Mucosa of descending colon (tissue), 3 donors: ENCODE measurements at regions not wholly inside any gene's neighbourhood (a gene's known extent, or its start where the extent isn't known, plus 50 kb on each side); places are given as distances from the start of the nearest gene placed in this dataset.

Experiments
- ATAC-seq: fragments of 200-7000 bp; cut with Tn5 transposase; one replicate; pipeline ENCODE4 v1.9.1; 2020; ENCODE audit warnings: mild to moderate bottlenecking, moderate library complexity
- DNase-seq, 3 donors: peaks; one replicate each; pipeline ENCODE4 v3.0.0-alpha.2; 2020
- H3K36me3 ChIP-seq: fragments of 200-600 bp; one replicate; pipeline ENCODE4 v1.8.0; 2021; ENCODE audit warnings: low read depth, mild to moderate bottlenecking
- H3K4me1 ChIP-seq: fragments of 200-600 bp; one replicate; pipeline ENCODE4 v1.8.0; 2021; ENCODE audit warnings: low read depth, mild to moderate bottlenecking
- H3K4me3 ChIP-seq: fragments of 200-600 bp; one replicate; pipeline ENCODE4 v1.8.0; 2021; ENCODE audit warnings: mild to moderate bottlenecking
- H3K9me3 ChIP-seq: fragments of 200-600 bp; one replicate; pipeline ENCODE4 v1.8.0; 2021; ENCODE audit warnings: mild to moderate bottlenecking
- intact Hi-C, 2 donors: fragments of 100-400 bp; cut with DNase I in 1 of 2; cut with micrococcal nuclease in 1 of 2; formaldehyde crosslinking; loops; one replicate each; pipeline versions ENCODE4 v1.11.0 to v1.11.1; 2022; cut with DNase I, micrococcal nuclease
- TF ChIP-seq, protein P1 (sequence below): fragments of 200-600 bp; IDR thresholded peaks from one replicate; pipeline ENCODE4 v1.8.0; 2022; ENCODE audit warnings: antibody characterized with exemption, mild to moderate bottlenecking
- donor health status: DM: no; HTN: no; CAD: no; lungs with moderate emphysema.
- donor health status: DM: no; HTN: no; CAD: no.
- donor health status: DM: no; HTN: yes; CAD: no.

DNA sequence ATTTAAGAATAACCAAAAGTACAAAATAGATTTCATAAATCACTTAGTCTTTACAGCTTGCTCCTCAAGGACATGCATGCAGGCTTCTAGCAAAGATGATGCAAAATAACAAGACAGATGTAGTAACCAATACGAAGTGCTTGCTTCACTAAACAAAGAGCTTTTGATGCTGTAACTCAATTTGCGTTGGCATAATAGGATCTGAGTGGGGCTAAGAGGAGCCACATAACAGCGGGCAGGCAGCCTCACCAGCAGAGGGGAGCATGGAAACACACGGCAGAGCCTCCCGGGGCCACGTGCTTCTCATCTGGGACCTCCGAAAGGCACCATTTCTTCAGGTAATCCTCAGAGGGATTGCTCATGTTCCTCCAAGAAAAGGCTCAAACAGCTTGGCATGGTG is 139.7 kb downstream of the C5orf15 start:
- H3K9me3 ChIP-seq, result no peaks in the 10 kb centered on the region
- TF ChIP-seq, protein P1, sequence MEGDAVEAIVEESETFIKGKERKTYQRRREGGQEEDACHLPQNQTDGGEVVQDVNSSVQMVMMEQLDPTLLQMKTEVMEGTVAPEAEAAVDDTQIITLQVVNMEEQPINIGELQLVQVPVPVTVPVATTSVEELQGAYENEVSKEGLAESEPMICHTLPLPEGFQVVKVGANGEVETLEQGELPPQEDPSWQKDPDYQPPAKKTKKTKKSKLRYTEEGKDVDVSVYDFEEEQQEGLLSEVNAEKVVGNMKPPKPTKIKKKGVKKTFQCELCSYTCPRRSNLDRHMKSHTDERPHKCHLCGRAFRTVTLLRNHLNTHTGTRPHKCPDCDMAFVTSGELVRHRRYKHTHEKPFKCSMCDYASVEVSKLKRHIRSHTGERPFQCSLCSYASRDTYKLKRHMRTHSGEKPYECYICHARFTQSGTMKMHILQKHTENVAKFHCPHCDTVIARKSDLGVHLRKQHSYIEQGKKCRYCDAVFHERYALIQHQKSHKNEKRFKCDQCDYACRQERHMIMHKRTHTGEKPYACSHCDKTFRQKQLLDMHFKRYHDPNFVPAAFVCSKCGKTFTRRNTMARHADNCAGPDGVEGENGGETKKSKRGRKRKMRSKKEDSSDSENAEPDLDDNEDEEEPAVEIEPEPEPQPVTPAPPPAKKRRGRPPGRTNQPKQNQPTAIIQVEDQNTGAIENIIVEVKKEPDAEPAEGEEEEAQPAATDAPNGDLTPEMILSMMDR, result no peak
- intact Hi-C loops, result no loop called here
- DNase-seq (no peak), ATAC-seq (no peak)
- H3K36me3 ChIP-seq, result no peaks in the 10 kb centered on the region
- no peak overlapping the region for H3K4me3 ChIP-seq
- no peaks in the 10 kb centered on the region for H3K4me1 ChIP-seq

DNA sequence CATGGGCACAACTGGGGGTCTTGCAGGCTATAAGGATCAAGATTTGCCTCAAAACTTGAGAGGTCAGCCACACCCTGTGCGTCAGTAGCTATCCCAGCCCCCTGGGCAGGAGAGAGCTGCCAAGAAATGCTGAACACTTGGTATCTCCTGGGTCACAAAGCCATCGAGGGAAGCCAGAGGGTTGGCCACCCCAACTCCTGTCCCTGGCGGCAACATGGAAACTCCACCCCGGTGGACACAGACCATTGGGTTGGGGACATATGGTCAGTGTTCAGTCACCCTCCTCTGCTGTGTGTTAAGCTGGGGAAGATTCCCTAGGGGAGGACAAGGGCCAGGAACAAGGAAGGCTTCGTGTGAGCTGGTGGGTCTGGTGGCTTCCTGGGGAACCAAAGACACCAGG is 140.6 kb downstream of the C5orf15 start:
- no peaks in the 10 kb centered on the region for H3K4me1 ChIP-seq
- no peak overlapping the region for H3K4me3 ChIP-seq
- TF ChIP-seq, protein P1, result no peak
- H3K9me3 ChIP-seq, result no peaks in the 10 kb centered on the region
- ATAC-seq (no peak), DNase-seq (no peak)
- no peaks in the 10 kb centered on the region for H3K36me3 ChIP-seq
- intact Hi-C loops, result no loop called here

DNA sequence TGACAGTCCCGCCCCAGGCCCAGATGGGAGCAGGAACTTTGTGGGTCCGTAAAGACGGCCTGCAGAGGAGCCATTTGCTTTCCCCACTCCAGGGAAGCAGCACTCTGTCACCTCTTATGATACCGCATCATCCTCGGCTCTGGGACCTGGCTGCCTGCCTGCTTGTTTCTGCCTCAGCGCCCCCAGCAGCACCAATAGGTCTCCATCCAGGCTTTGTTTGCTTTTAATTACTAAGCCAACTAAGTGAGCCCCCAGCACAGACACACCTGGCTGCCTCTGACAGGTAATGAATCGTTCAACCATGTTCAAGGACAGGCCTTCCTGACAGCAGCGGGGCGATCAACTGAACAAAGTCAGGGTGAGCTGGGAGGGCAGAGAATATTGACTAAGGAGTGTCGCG is 141.4 kb downstream of the C5orf15 start:
- Histone ChIP-seq H3K9me3 (no peaks in the 10 kb centered on the region), H3K4me1 (no peaks in the 10 kb centered on the region), H3K36me3 (no peaks in the 10 kb centered on the region), H3K4me3 (no peak overlapping the region)
- intact Hi-C loops, result no loop called here
- no peak for ATAC-seq
- TF ChIP-seq, protein P1, result no peak
- DNase-seq, result no peak

DNA sequence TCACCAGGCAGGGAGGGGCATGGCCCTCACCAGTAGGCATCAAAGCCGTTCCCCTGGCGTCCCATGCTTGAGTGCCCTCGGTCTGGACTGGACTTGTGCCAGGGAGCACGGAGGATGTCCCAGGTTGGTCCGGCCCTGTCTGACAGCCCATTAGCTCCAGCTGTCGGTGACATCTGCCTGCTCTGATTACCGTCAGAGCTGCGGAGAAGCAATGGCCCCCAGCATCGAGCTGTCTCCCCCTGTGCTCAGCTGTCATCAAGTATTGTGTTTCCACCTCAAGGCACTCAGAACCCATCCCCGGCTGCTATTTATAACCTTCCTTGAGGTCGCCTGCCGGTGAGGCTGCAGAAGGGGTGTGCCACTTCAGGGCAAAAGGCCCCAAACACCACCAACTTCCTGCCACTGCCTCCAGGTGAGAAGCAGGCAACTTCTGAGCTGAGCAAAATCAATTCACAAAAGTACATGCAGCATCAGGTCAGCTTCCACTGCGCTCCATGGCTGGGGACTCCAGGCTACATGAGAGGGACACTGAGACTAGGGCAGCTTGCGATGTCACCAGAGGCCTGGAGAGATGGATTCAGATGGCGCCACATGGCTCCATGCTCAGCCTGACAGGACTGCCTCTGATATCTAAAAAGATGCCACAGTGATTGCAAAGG is 142.7 kb downstream of the C5orf15 start:
- ATAC-seq (peak; percentile 19), DNase-seq (no peak)
- no peaks in the 10 kb centered on the region for H3K9me3 ChIP-seq
- TF ChIP-seq, protein P1, result no peak
- no peaks in the 10 kb centered on the region for H3K4me1 ChIP-seq
- H3K4me3 ChIP-seq, result no peak overlapping the region
- H3K36me3 ChIP-seq, result no peaks in the 10 kb centered on the region
- intact Hi-C loops, result no loop called here

DNA sequence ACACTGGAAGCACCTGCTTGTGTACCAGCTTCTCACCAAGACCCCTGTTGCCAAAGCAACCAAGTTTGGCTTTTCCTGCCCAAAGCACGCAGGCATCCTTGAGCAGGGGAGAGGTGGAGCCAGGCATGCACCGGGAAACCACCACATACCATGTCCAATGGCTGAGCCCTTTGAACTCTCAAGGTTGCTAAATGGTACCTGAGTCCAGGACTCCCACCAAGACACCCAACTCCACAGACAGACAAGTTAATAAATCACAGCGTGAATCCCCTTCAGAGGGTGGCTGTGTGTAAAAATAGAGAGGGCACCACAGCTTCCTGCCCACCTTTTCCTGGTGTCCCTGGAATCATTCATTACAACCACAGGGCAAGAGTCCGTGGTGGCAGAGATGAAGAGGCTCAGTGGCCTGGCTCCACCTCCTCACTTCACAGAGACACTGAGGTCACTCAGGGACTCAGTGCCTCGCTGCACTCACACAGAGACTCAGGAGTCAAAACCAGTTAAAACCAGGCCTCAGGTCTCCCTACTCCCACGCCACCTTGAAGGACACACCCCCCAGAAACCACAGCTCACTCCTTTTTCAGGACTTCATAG is 143.7 kb downstream of the C5orf15 start:
- intact Hi-C loops, result no loop called here
- DNase-seq (no peak), ATAC-seq (no peak)
- no peak overlapping the region for H3K4me3 ChIP-seq
- TF ChIP-seq, protein P1, result no peak
- H3K36me3 ChIP-seq, result no peaks in the 10 kb centered on the region
- no peaks in the 10 kb centered on the region for H3K4me1 ChIP-seq
- no peaks in the 10 kb centered on the region for H3K9me3 ChIP-seq
